H1 (cell line): ENCODE measurements at regions not wholly inside any gene's neighbourhood (a gene's known extent, or its start where the extent isn't known, plus 50 kb on each side); places are given as distances from the start of the nearest gene placed in this dataset.

Experiments used
- CTCF ChIA-PET: fragments of 300-600 bp; sonication (Branson Sonifier 250); formaldehyde crosslinking; loops from one replicate; lab custom pipeline; 2021; ENCODE audit not compliant: partially characterized antibody; lab: Charles Lee
- POLR2A ChIA-PET: fragments of 300-600 bp; sonication (Branson Sonifier 250); formaldehyde crosslinking; loops from one replicate; lab custom pipeline; 2021; ENCODE audit warnings: inconsistent platforms; ENCODE audit not compliant: partially characterized antibody; lab: Charles Lee
- DNase-seq, 2 experiments: peaks; one replicate each; pipeline versions ENCODE4 v3.0.0 to v3.0.0-alpha.2; 2010 to 2022; ENCODE audit warnings: low spot score in 2 of 2, low read depth in 1 of 2, mixed read lengths in 1 of 2
- FAIRE-seq: peaks from 2 replicates; lab custom pipeline; 2011; peaks lifted over from hg19 to GRCh38; lab: Jason Lieb, UNC
- H2AFZ ChIP-seq: 2 replicates; pipeline ENCODE4 v1.8.1; 2012; ENCODE audit warnings: low read length, inconsistent platforms
- H2AK5ac ChIP-seq: 2 replicates; pipeline ENCODE4 v1.6.1; 2013; ENCODE audit warnings: low read depth, low read length
- H2BK120ac ChIP-seq: replicated peaks from 2 replicates; pipeline ENCODE3; 2013; ENCODE audit warnings: low read depth, low read length, inconsistent platforms
- H2BK12ac ChIP-seq: 2 replicates; pipeline ENCODE4 v1.6.1; 2013; ENCODE audit warnings: low read depth, low read length
- H2BK15ac ChIP-seq: 2 replicates; pipeline ENCODE4 v1.6.1; 2013; ENCODE audit warnings: low read length
- H2BK20ac ChIP-seq: 2 replicates; pipeline ENCODE4 v1.6.1; 2013; ENCODE audit warnings: low read length
- H2BK5ac ChIP-seq: 2 replicates; pipeline ENCODE4 v1.6.1; 2013; ENCODE audit warnings: low read depth, low read length
- H3K14ac ChIP-seq: 2 replicates; pipeline ENCODE4 v1.6.1; 2013; ENCODE audit warnings: inconsistent platforms; ENCODE audit not compliant: insufficient read length
- H3K18ac ChIP-seq: 2 replicates; pipeline ENCODE4 v1.6.1; 2013; ENCODE audit warnings: low read length; ENCODE audit errors: extremely low read depth
- H3K23ac ChIP-seq: 2 replicates; pipeline ENCODE4 v1.6.1; 2013; ENCODE audit warnings: inconsistent platforms; ENCODE audit not compliant: insufficient read length
- H3K23me2 ChIP-seq: 2 replicates; pipeline ENCODE4 v1.6.1; 2013; ENCODE audit warnings: low read depth, low read length
- H3K27ac ChIP-seq: 2 replicates; pipeline ENCODE4 v1.6.1; 2011; ENCODE audit warnings: low read depth, low read length, inconsistent platforms
- H3K27me3 ChIP-seq, 4 experiments: replicated peaks in 1 of 4; 1 replicate in 1 of 4; 2 replicates in 3 of 4; pipeline versions ENCODE4 v1.6.1 to v1.8.1; 2011 to 2013; ENCODE audit warnings: low read length in 3 of 4, mild to moderate bottlenecking in 3 of 4, inconsistent platforms in 2 of 4, mixed read lengths in 2 of 4, moderate library complexity in 1 of 4; ENCODE audit not compliant: control insufficient read depth in 3 of 4, insufficient read depth in 3 of 4; ENCODE audit errors: extremely low read depth in 1 of 4
- H3K36me3 ChIP-seq, 4 experiments: 2 replicates each; pipeline versions ENCODE4 v1.6.1 to v1.8.1; 2011 to 2013; ENCODE audit warnings: mild to moderate bottlenecking in 4 of 4, low read length in 3 of 4, moderate library complexity in 2 of 4, control low read depth in 1 of 4, inconsistent platforms in 1 of 4; ENCODE audit not compliant: insufficient read depth in 4 of 4, control insufficient read depth in 2 of 4
- H3K4ac ChIP-seq: replicated peaks from 2 replicates; pipeline ENCODE3; 2013; ENCODE audit warnings: low read length, low read depth, mixed read lengths, inconsistent platforms; ENCODE audit not compliant: insufficient read length
- H3K4me1 ChIP-seq, 4 experiments: replicated peaks in 1 of 4; 1 replicate in 1 of 4; 2 replicates in 3 of 4; pipeline versions ENCODE4 v1.6.1 to v1.8.1; 2011 to 2013; ENCODE audit warnings: low read length in 3 of 4, inconsistent platforms in 2 of 4, mixed read lengths in 1 of 4; ENCODE audit not compliant: insufficient read depth in 4 of 4, control insufficient read depth in 3 of 4
- H3K4me2 ChIP-seq, 2 experiments: 2 replicates each; pipeline versions ENCODE4 v1.6.1 to v1.8.1; 2011 to 2013; ENCODE audit warnings: low read depth in 2 of 2, low read length in 2 of 2, control low read depth in 1 of 2, inconsistent platforms in 1 of 2, mild to moderate bottlenecking in 1 of 2; ENCODE audit not compliant: insufficient read depth in 1 of 2
- H3K4me3 ChIP-seq, 4 experiments: fragments of 200-600, 300-600 bp in 1 of 4; sonication (generic), shearing (Covaris generic), sonication (Bioruptor Twin) in 1 of 4; 2 replicates each; pipeline versions ENCODE4 v1.5.1 to v1.8.1; 2011 to 2016; ENCODE audit warnings: low read length in 4 of 4, low read depth in 3 of 4, control low read depth in 2 of 4, inconsistent platforms in 2 of 4, mild to moderate bottlenecking in 2 of 4, mixed read lengths in 1 of 4, moderate library complexity in 1 of 4; ENCODE audit not compliant: insufficient read depth in 2 of 4; ENCODE audit errors: extremely low read depth in 1 of 4
- H3K56ac ChIP-seq: replicated peaks from 2 replicates; pipeline ENCODE3; 2013; ENCODE audit warnings: low read depth, mild to moderate bottlenecking, mixed read lengths, low read length, inconsistent platforms; ENCODE audit not compliant: insufficient read length
- H3K79me1 ChIP-seq: 2 replicates; pipeline ENCODE4 v1.6.1; 2013; ENCODE audit warnings: low read depth, low read length, control low read depth
- H3K79me2 ChIP-seq, 2 experiments: 2 replicates each; pipeline versions ENCODE4 v1.6.1 to v1.8.1; 2012 to 2013; ENCODE audit warnings: low read length in 2 of 2, mild to moderate bottlenecking in 2 of 2, inconsistent platforms in 1 of 2; ENCODE audit not compliant: insufficient read depth in 2 of 2, control insufficient read depth in 1 of 2
- H3K9ac ChIP-seq, 4 experiments: replicated peaks in 1 of 4; 1 replicate in 1 of 4; 2 replicates in 3 of 4; pipeline versions ENCODE4 v1.6.1 to v1.8.1; 2011 to 2013; ENCODE audit warnings: low read depth in 3 of 4, low read length in 3 of 4, control low read depth in 2 of 4, mild to moderate bottlenecking in 2 of 4, moderate library complexity in 2 of 4, inconsistent platforms in 1 of 4; ENCODE audit errors: extremely low read depth in 1 of 4
- H3K9me3 ChIP-seq, 2 experiments: 2 replicates each; pipeline versions ENCODE4 v1.6.1 to v1.8.1; 2012 to 2013; ENCODE audit warnings: mild to moderate bottlenecking in 2 of 2, moderate library complexity in 2 of 2, control low read depth in 1 of 2, inconsistent platforms in 1 of 2, low read depth in 1 of 2, low read length in 1 of 2, mixed read lengths in 1 of 2; ENCODE audit not compliant: insufficient read depth in 2 of 2
- H4K20me1 ChIP-seq, 2 experiments: replicated peaks in 1 of 2; 2 replicates each; pipeline versions ENCODE3 to v1.8.1; 2011 to 2013; ENCODE audit warnings: inconsistent platforms in 2 of 2, low read length in 2 of 2, mild to moderate bottlenecking in 1 of 2; ENCODE audit not compliant: insufficient read depth in 2 of 2, control insufficient read depth in 1 of 2
- H4K5ac ChIP-seq: 2 replicates; pipeline ENCODE4 v1.6.1; 2013; ENCODE audit warnings: low read length, low read depth, mixed read lengths, inconsistent platforms; ENCODE audit not compliant: insufficient read length
- H4K8ac ChIP-seq: 2 replicates; pipeline ENCODE4 v1.8.0; 2013; ENCODE audit warnings: mild to moderate bottlenecking, moderate library complexity, low read length, inconsistent platforms; ENCODE audit not compliant: insufficient read depth; ENCODE audit errors: extremely low read depth
- H4K91ac ChIP-seq: replicated peaks from 2 replicates; pipeline ENCODE3; 2013; ENCODE audit warnings: low read length, mixed read lengths, inconsistent platforms; ENCODE audit not compliant: insufficient read length
- CHD2 ChIP-seq: IDR thresholded peaks from 2 replicates; pipeline ENCODE4 v1.6.1; 2012; ENCODE audit warnings: low read length, improper control_type of control experiment
- HDAC6 ChIP-seq: IDR thresholded peaks from one replicate; pipeline ENCODE4 v1.7.1; 2012; ENCODE audit warnings: low read depth, mild to moderate bottlenecking, inconsistent platforms, low read length, moderate library complexity
- YY1 ChIP-seq: IDR thresholded peaks from 2 replicates; pipeline ENCODE4 v1.6.1; 2011; ENCODE audit warnings: low read depth, mild to moderate bottlenecking, low read length
- WGBS, 2 experiments: shearing (Covaris generic) in 1 of 2; methylation state at CpG; one replicate each; pipeline versions ENCODE4 v1.1.6 to v1.1.7; 2013 to 2015; ENCODE audit warnings: low lambda C conversion rate in 2 of 2, mixed read lengths in 2 of 2, inconsistent platforms in 1 of 2, low coverage in 1 of 2, missing lambda C conversion rate in 1 of 2; ENCODE audit not compliant: insufficient replicate concordance in 2 of 2, insufficient coverage in 1 of 2, insufficient read length in 1 of 2; ENCODE audit errors: extremely low coverage in 1 of 2, missing lambda C conversion rate in 1 of 2; 5-methylcytosine and 5-hydroxymethylcytosine counted together

DNA sequence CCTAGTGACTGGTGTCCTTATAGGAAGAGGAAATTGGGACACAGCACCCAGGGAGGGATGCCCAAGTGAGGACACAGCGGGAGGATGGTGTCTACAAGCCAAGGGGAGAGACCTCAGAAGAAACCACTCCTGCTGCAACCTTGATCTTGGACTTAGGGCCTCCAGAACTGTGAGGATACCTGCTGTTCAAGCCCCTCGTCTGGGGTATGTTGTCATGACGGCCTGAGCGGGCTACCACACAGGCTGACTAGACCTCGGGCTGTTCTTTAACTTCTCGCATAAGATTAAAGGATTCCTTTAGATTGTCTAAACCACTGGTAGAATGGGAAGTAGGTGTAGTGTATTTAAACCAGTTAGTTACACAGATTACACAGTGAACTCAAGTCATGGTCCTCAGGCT lies 138.3 kb downstream of the ASB1 start:
- Histone ChIP-seq H3K9ac (no peak overlapping the region), H2AFZ (no peak overlapping the region), H3K18ac (no peak overlapping the region), H4K5ac (no peak overlapping the region), H3K23ac (no peak overlapping the region), H2BK12ac (no peak overlapping the region), H4K20me1 (no peaks in the 10 kb centered on the region), H2AK5ac (no peak overlapping the region), H2BK20ac (no peak overlapping the region), H3K79me1 (no peaks in the 10 kb centered on the region), H2BK15ac (no peak overlapping the region), H3K27me3 (no peaks in the 10 kb centered on the region), H4K91ac (no peak overlapping the region), H3K9me3 (no peaks in the 10 kb centered on the region; a peak in 1 of 4 replicates), H4K8ac (no peak overlapping the region; the same call in 1 of the 2 replicates), H3K4me2 (no peak overlapping the region), H2BK5ac (no peak overlapping the region), H3K36me3 (no peaks in the 10 kb centered on the region), H3K23me2 (no peaks in the 10 kb centered on the region), H3K79me2 (no peaks in the 10 kb centered on the region), H3K27ac (no peak overlapping the region), H3K4ac (no peak overlapping the region), H3K14ac (no peak overlapping the region), H2BK120ac (no peak overlapping the region), H3K4me3 (no peak overlapping the region), H3K4me1 (no peaks in the 10 kb centered on the region)
- no peak for DNase-seq
- ChIA-PET CTCF (no interaction called here), POLR2A (no interaction called here)
- 92% methylated on average over 6 of the region's 6 CpGs; no CpG with 5 or more reads in 1 of the 2 experiments for WGBS, 2 experiments
- no peak for TF ChIP-seq CHD2
- no peak for TF ChIP-seq YY1
- no peak for TF ChIP-seq HDAC6
- TF ChIP-seq, all 59 proteins: peak for 0
- FAIRE-seq: no peak
- H3K56ac ChIP-seq: no peak overlapping the region
